NB4 (cell line): ENCODE measurements at regions not wholly inside any gene's neighbourhood (a gene's known extent, or its start where the extent isn't known, plus 50 kb on each side); places are given as distances from the start of the nearest gene placed in this dataset.
A peak's percentile ranks its signal among the peaks of the same experiment; 100 is the strongest.

Experiments
- DNase-seq: peaks from one replicate; pipeline ENCODE4 v3.0.0; 2010; ENCODE audit warnings: low read depth
- H3K4me3 ChIP-seq: one replicate; pipeline ENCODE4 v1.5.1; 2011; ENCODE audit warnings: mild to moderate bottlenecking, low read depth, low read length, moderate library complexity
- MYC ChIP-seq: IDR thresholded peaks from 2 replicates; pipeline ENCODE4 v1.6.1; 2011; ENCODE audit warnings: low read depth, low read length
- POLR2A ChIP-seq: IDR thresholded peaks from 2 replicates; pipeline ENCODE4 v1.6.1; 2011; ENCODE audit warnings: mild to moderate bottlenecking; ENCODE audit not compliant: insufficient read length; ENCODE audit errors: extremely low read depth
- TF ChIP-seq, protein P1 (sequence below): IDR thresholded peaks from 2 replicates; pipeline ENCODE4 v1.6.1; 2011; ENCODE audit warnings: low read depth, low read length
- TF ChIP-seq, protein P2 (sequence below): IDR thresholded peaks from one replicate; pipeline ENCODE4 v1.5.1; 2012; ENCODE audit warnings: low read depth, low read length

DNA sequence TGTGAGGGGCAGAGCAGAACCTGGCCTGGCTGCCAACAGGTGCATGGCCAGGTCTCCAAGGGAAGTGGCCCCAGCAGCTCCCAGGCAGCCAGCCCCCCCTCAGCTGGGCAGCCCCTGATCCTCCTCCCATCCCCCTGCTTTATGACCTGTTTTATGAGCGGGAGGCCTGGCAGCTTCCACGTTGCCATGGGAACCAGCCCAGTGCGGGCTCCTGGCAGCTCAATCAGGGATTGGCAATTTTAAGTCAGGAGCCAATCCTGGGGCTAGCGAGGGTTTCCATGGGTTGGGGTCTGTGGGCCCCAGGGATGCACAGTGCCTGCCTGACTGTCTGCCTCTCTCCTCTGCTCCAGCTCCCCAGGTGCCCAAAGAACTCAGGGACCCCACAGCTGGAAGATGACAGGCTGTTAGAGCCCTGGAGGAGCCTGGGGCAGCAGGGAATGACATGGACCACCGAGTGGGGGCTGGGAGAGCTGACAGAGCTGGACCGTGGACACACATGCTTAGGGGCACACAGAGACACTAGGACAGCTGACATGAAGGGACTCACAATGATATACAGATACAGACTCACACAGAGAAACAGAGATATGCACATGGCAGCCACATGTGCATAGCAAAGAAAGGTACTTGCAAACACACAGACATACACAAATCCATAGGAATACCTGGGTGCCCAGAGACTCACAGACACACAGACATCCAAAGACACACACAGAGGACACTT lies 56.5 kb upstream of the SIRPA start:
- no peak for DNase-seq
- H3K4me3 ChIP-seq = no peak overlapping the region
- TF ChIP-seq, protein P1, sequence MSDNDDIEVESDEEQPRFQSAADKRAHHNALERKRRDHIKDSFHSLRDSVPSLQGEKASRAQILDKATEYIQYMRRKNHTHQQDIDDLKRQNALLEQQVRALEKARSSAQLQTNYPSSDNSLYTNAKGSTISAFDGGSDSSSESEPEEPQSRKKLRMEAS = no peak
- TF ChIP-seq MYC (no peak), POLR2A (no peak)
- TF ChIP-seq, protein P2, sequence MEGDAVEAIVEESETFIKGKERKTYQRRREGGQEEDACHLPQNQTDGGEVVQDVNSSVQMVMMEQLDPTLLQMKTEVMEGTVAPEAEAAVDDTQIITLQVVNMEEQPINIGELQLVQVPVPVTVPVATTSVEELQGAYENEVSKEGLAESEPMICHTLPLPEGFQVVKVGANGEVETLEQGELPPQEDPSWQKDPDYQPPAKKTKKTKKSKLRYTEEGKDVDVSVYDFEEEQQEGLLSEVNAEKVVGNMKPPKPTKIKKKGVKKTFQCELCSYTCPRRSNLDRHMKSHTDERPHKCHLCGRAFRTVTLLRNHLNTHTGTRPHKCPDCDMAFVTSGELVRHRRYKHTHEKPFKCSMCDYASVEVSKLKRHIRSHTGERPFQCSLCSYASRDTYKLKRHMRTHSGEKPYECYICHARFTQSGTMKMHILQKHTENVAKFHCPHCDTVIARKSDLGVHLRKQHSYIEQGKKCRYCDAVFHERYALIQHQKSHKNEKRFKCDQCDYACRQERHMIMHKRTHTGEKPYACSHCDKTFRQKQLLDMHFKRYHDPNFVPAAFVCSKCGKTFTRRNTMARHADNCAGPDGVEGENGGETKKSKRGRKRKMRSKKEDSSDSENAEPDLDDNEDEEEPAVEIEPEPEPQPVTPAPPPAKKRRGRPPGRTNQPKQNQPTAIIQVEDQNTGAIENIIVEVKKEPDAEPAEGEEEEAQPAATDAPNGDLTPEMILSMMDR = no peak

GRCh38 chr20:1835186-1836035 lies 59.8 kb upstream of the SIRPA start:
- no peak overlapping the region for H3K4me3 ChIP-seq
- DNase-seq = no peak
- TF ChIP-seq MYC (no peak), POLR2A (no peak)
- TF ChIP-seq, protein P2 = no peak
- TF ChIP-seq, protein P1 = no peak

GRCh38 chr20:1833728-1834726 lies 61.2 kb upstream of the SIRPA start:
- no peak overlapping the region for H3K4me3 ChIP-seq
- TF ChIP-seq, protein P1 = no peak
- no peak for TF ChIP-seq MYC
- TF ChIP-seq, protein P2 = no peak
- no peak for TF ChIP-seq POLR2A
- DNase-seq = no peak

DNA sequence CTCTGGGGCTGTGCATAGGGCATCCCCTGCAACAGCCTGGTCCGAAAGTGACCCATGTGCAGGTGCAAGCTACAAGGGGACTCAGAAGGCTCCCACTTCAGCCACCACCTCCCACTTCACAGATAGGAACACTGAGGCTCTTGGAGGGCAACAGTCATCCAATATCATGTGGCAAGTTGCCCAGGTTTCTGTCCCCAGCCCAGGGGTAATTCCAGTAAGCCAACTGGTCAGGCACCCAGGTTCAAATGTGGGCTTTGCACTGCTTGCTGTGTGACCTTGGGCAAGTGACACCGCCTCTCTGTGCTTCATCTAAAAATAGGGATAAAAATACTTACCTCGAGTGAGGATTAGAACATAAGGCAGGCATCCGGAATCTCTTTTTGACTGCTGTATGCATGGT lies 62.0 kb upstream of the SIRPA start:
- no peak for DNase-seq
- H3K4me3 ChIP-seq = no peak overlapping the region
- TF ChIP-seq, protein P2 = no peak
- TF ChIP-seq MYC = no peak
- TF ChIP-seq, protein P1 = no peak
- TF ChIP-seq POLR2A = no peak

GRCh38 chr20:1832634-1833033 lies 62.6 kb upstream of the SIRPA start:
- DNase-seq = peak; percentile 62
- H3K4me3 ChIP-seq = no peak overlapping the region

More at GRCh38 chr20:1832634-1833033, 62.6 kb upstream of the SIRPA start:
- TF ChIP-seq, protein P1 = no peak
- TF ChIP-seq, protein P2 = no peak
- no peak for TF ChIP-seq MYC
- no peak for TF ChIP-seq POLR2A
